ENCODE measurements at regions not wholly inside any gene's neighbourhood (a gene's known extent, or its start where the extent isn't known, plus 50 kb on each side); places are given as distances from the start of the nearest gene placed in this dataset.
"Not testable (repeated sequence)": the region's sequence is repeated elsewhere in the genome, so short reads cannot be mapped to it uniquely, and the experiment has no call there.

DNA sequence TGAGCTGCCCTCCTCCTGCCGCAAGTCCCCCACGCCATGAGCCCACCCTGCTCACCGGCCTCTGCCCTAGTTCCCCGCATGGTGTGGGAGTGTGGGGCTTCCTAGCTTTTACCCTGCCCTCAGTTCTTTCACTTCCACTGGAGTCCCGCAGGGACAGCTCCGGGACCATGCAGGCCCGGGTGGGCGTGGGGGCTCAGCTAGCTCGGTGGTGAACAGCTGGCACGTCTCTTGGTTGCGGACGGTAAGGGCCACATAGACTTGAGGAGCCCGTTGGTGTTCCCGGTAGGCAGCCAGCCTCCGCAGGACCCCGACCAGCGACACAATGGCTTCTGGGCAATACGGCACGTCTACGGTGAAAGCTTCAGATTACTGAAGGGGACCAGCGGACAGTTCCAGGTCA, 108.9 kb upstream of the CCZ1B start:
- H3K27me3 ChIP-seq (ENCODE audit: insufficient read depth, low read length) = no peaks in the 10 kb centered on the region
- H3K27ac ChIP-seq (ENCODE audit: low read depth, low read length) = no peak overlapping the region
- DNase-seq (ENCODE audit: low read depth) = no peak
- H3K27ac Mint-ChIP-seq (ENCODE audit: unreplicated experiment) = no peak overlapping the region
- no peaks in the 10 kb centered on the region for H3K79me2 ChIP-seq (ENCODE audit: insufficient read depth, low read length)
- no peak overlapping the region for H3K9ac ChIP-seq (ENCODE audit: low read length)
- no peak overlapping the region for H2AFZ ChIP-seq (ENCODE audit: low read depth, low read length)
- H3K4me3 ChIP-seq (ENCODE audit: insufficient read depth, low read depth, low read length) = no peak overlapping the region
- no peaks in the 10 kb centered on the region for H3K36me3 Mint-ChIP-seq (ENCODE audit: low read depth, unreplicated experiment)
- no peak overlapping the region for H3K4me2 ChIP-seq (ENCODE audit: low read length)
- no peaks in the 10 kb centered on the region for H3K4me1 ChIP-seq (ENCODE audit: insufficient read depth, low read length)
- no peaks in the 10 kb centered on the region for H4K20me1 ChIP-seq (ENCODE audit: insufficient read depth, low read length)
- no peaks in the 10 kb centered on the region for H3K9me3 ChIP-seq (ENCODE audit: insufficient read depth, low read depth, low read length)
- peaks cover 13% of the 10 kb centered on the region for H3K27me3 Mint-ChIP-seq (ENCODE audit: low read depth, unreplicated experiment)
- H3K36me3 ChIP-seq (ENCODE audit: insufficient read depth, low read length) = no peaks in the 10 kb centered on the region
- no peaks in the 10 kb centered on the region for H3K9me3 Mint-ChIP-seq (ENCODE audit: unreplicated experiment)
- peaks cover 5% of the 10 kb centered on the region for H3K4me1 Mint-ChIP-seq (ENCODE audit: low read depth, unreplicated experiment)
- H3K4me3 Mint-ChIP-seq (ENCODE audit: unreplicated experiment) = no peak overlapping the region
- TF ChIP-seq, protein P1, sequence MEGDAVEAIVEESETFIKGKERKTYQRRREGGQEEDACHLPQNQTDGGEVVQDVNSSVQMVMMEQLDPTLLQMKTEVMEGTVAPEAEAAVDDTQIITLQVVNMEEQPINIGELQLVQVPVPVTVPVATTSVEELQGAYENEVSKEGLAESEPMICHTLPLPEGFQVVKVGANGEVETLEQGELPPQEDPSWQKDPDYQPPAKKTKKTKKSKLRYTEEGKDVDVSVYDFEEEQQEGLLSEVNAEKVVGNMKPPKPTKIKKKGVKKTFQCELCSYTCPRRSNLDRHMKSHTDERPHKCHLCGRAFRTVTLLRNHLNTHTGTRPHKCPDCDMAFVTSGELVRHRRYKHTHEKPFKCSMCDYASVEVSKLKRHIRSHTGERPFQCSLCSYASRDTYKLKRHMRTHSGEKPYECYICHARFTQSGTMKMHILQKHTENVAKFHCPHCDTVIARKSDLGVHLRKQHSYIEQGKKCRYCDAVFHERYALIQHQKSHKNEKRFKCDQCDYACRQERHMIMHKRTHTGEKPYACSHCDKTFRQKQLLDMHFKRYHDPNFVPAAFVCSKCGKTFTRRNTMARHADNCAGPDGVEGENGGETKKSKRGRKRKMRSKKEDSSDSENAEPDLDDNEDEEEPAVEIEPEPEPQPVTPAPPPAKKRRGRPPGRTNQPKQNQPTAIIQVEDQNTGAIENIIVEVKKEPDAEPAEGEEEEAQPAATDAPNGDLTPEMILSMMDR (IDR thresholded peaks at IDR 0.05; ENCODE audit: insufficient read depth, low read depth, low read length) = no peak
- TF ChIP-seq EZH2 (IDR thresholded peaks at IDR 0.05; ENCODE audit: insufficient read depth, low read length) = no peak
- no peak for FAIRE-seq

DNA sequence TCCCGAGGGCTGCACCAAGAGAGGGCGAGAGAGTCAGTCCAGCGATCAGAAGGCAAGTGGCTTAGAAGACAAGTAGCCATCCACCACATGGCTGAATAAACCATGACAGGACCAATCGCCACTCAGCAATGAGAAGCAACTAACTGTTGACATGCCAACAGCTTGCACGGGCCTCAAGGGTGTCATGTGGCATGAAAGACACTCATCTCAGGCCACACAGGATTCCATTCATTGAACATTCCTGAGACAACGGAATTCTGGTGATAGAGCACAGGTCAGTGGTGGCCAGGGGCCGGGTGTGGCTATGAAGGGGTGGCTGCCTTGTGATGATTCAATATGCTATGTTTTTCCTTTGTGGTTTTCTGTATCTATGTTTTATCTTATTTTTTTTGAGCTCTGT, 110.6 kb upstream of the CCZ1B start:
- not testable (repeated sequence) for H3K4me3 ChIP-seq (ENCODE audit: insufficient read depth, low read depth, low read length); H3K4me3 Mint-ChIP-seq (ENCODE audit: unreplicated experiment); H3K9me3 ChIP-seq (ENCODE audit: insufficient read depth, low read depth, low read length); H3K9ac ChIP-seq (ENCODE audit: low read length); H4K20me1 ChIP-seq (ENCODE audit: insufficient read depth, low read length); H3K79me2 ChIP-seq (ENCODE audit: insufficient read depth, low read length); FAIRE-seq; DNase-seq (ENCODE audit: low read depth); H3K27me3 Mint-ChIP-seq (ENCODE audit: low read depth, unreplicated experiment); H3K4me1 Mint-ChIP-seq (ENCODE audit: low read depth, unreplicated experiment); H3K4me1 ChIP-seq (ENCODE audit: insufficient read depth, low read length); H2AFZ ChIP-seq (ENCODE audit: low read depth, low read length); H3K36me3 Mint-ChIP-seq (ENCODE audit: low read depth, unreplicated experiment); H3K27me3 ChIP-seq (ENCODE audit: insufficient read depth, low read length); H3K36me3 ChIP-seq (ENCODE audit: insufficient read depth, low read length); H3K4me2 ChIP-seq (ENCODE audit: low read length); H3K27ac ChIP-seq (ENCODE audit: low read depth, low read length); H3K9me3 Mint-ChIP-seq (ENCODE audit: unreplicated experiment); H3K27ac Mint-ChIP-seq (ENCODE audit: unreplicated experiment)

DNA sequence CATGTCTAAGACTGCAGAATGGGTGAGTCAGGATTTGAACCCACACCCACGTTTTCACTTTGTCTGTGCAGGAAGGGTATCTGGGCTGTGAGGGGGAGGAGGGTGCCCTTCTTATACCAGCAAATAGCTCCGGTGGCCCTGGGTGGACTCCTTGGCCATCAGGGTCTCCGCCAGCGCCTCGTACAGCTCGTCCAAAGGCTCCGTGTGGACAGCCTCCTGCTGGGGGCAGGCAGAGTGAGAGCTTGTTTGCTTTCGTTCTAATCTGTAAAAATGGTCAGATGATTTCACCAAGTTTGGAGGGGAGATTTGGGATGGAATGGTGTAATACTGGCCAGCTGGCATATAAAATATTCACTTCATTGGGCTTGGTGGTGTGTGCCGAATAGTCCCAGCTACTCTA, 111.7 kb upstream of the CCZ1B start:
- not testable (repeated sequence) for H3K9ac ChIP-seq (ENCODE audit: low read length); H3K27me3 Mint-ChIP-seq (ENCODE audit: low read depth, unreplicated experiment); H3K4me1 ChIP-seq (ENCODE audit: insufficient read depth, low read length); H2AFZ ChIP-seq (ENCODE audit: low read depth, low read length); H3K9me3 ChIP-seq (ENCODE audit: insufficient read depth, low read depth, low read length); DNase-seq (ENCODE audit: low read depth); H3K4me3 ChIP-seq (ENCODE audit: insufficient read depth, low read depth, low read length); H3K27me3 ChIP-seq (ENCODE audit: insufficient read depth, low read length); H3K27ac Mint-ChIP-seq (ENCODE audit: unreplicated experiment); H3K9me3 Mint-ChIP-seq (ENCODE audit: unreplicated experiment); H4K20me1 ChIP-seq (ENCODE audit: insufficient read depth, low read length); H3K4me3 Mint-ChIP-seq (ENCODE audit: unreplicated experiment); H3K4me2 ChIP-seq (ENCODE audit: low read length); H3K36me3 Mint-ChIP-seq (ENCODE audit: low read depth, unreplicated experiment); H3K4me1 Mint-ChIP-seq (ENCODE audit: low read depth, unreplicated experiment); H3K79me2 ChIP-seq (ENCODE audit: insufficient read depth, low read length); FAIRE-seq; H3K27ac ChIP-seq (ENCODE audit: low read depth, low read length); H3K36me3 ChIP-seq (ENCODE audit: insufficient read depth, low read length)

DNA sequence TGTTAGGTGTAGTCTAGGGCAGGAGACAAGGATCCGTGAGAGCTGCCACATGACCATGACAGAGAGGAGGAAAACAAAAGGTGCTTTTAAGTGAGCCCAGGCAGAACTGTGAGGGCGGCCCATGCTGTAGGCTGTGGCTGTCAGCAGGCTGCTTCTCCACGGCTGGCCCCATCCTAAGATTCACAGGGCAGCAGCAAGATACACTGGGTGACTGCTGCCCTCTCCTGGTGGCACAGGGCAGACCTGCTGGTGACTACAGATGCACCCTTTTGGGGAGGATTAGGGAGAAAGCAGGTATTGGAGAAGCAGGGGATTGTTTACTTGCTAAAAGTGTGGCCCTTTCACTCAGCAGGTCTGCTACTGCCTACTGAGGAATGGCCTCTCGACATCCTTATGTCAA, 112.2 kb upstream of the CCZ1B start:
- not testable (repeated sequence) for H3K27me3 Mint-ChIP-seq (ENCODE audit: low read depth, unreplicated experiment); H3K27me3 ChIP-seq (ENCODE audit: insufficient read depth, low read length); H3K4me2 ChIP-seq (ENCODE audit: low read length); H3K9me3 Mint-ChIP-seq (ENCODE audit: unreplicated experiment); H3K79me2 ChIP-seq (ENCODE audit: insufficient read depth, low read length); H3K36me3 Mint-ChIP-seq (ENCODE audit: low read depth, unreplicated experiment); FAIRE-seq; H3K36me3 ChIP-seq (ENCODE audit: insufficient read depth, low read length); H3K27ac ChIP-seq (ENCODE audit: low read depth, low read length); H3K4me3 ChIP-seq (ENCODE audit: insufficient read depth, low read depth, low read length); H3K9ac ChIP-seq (ENCODE audit: low read length); H4K20me1 ChIP-seq (ENCODE audit: insufficient read depth, low read length); H3K4me1 Mint-ChIP-seq (ENCODE audit: low read depth, unreplicated experiment); DNase-seq (ENCODE audit: low read depth); H3K4me3 Mint-ChIP-seq (ENCODE audit: unreplicated experiment); H2AFZ ChIP-seq (ENCODE audit: low read depth, low read length); H3K27ac Mint-ChIP-seq (ENCODE audit: unreplicated experiment); H3K9me3 ChIP-seq (ENCODE audit: insufficient read depth, low read depth, low read length); H3K4me1 ChIP-seq (ENCODE audit: insufficient read depth, low read length)
- TF ChIP-seq, protein P1 (IDR thresholded peaks at IDR 0.05; ENCODE audit: insufficient read depth, low read depth, low read length) = peak; percentile 23

DNA sequence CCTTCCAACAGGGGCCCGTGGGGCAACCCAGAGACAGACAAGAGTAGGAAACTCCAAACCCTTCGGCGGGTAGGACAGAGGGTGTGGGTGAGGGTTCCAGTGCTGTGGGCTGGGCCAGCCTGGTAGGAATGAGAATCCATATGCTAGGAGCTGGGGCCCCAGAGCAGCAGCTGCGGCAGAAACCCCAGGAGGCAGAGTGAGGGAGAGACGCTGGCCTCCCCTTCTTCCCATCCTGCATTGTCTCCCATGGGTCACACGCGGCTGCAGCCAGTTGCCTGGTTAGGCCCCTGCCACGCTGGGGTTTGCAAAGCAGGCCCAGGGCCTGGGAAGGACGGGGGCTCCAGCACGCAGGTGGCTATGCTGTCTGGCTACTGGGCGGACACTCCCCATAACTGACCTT, 113.1 kb upstream of the CCZ1B start:
- not testable (repeated sequence) for H3K36me3 Mint-ChIP-seq (ENCODE audit: low read depth, unreplicated experiment); H4K20me1 ChIP-seq (ENCODE audit: insufficient read depth, low read length); H3K4me1 ChIP-seq (ENCODE audit: insufficient read depth, low read length); H3K9me3 Mint-ChIP-seq (ENCODE audit: unreplicated experiment); H3K36me3 ChIP-seq (ENCODE audit: insufficient read depth, low read length); H3K9ac ChIP-seq (ENCODE audit: low read length); DNase-seq (ENCODE audit: low read depth); H3K4me1 Mint-ChIP-seq (ENCODE audit: low read depth, unreplicated experiment); H3K27me3 Mint-ChIP-seq (ENCODE audit: low read depth, unreplicated experiment); H3K27me3 ChIP-seq (ENCODE audit: insufficient read depth, low read length); H3K4me3 Mint-ChIP-seq (ENCODE audit: unreplicated experiment); H3K27ac Mint-ChIP-seq (ENCODE audit: unreplicated experiment); H3K4me2 ChIP-seq (ENCODE audit: low read length); H2AFZ ChIP-seq (ENCODE audit: low read depth, low read length); H3K79me2 ChIP-seq (ENCODE audit: insufficient read depth, low read length); FAIRE-seq; H3K9me3 ChIP-seq (ENCODE audit: insufficient read depth, low read depth, low read length); H3K4me3 ChIP-seq (ENCODE audit: insufficient read depth, low read depth, low read length); H3K27ac ChIP-seq (ENCODE audit: low read depth, low read length)

All from astrocyte (in vitro differentiated cells and primary cell).